ENCODE measurements at regions not wholly inside any gene's neighbourhood (a gene's known extent, or its start where the extent isn't known, plus 50 kb on each side); places are given as distances from the start of the nearest gene placed in this dataset.

DNA sequence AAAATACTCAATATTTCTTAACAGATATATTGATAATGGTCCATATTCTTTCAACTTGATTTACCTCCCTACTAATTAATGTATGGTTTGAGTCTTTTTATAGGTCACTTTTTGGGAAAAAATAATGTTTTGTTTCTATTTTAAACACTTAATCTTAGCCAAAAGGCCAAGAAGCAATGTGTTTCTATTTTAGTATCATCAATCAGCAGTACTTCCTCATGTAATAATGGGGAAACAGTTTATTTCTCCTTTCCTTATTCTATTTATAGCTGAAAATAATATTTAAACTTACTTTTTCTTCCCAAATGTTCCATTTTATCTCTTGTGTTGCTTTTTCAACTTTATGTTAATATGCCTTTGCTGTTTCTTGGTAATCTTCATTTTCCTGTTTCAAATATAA lies 295.1 kb downstream of the ALDH8A1 start:
- TF ChIP-seq, protein P1, sequence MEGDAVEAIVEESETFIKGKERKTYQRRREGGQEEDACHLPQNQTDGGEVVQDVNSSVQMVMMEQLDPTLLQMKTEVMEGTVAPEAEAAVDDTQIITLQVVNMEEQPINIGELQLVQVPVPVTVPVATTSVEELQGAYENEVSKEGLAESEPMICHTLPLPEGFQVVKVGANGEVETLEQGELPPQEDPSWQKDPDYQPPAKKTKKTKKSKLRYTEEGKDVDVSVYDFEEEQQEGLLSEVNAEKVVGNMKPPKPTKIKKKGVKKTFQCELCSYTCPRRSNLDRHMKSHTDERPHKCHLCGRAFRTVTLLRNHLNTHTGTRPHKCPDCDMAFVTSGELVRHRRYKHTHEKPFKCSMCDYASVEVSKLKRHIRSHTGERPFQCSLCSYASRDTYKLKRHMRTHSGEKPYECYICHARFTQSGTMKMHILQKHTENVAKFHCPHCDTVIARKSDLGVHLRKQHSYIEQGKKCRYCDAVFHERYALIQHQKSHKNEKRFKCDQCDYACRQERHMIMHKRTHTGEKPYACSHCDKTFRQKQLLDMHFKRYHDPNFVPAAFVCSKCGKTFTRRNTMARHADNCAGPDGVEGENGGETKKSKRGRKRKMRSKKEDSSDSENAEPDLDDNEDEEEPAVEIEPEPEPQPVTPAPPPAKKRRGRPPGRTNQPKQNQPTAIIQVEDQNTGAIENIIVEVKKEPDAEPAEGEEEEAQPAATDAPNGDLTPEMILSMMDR (IDR thresholded peaks at IDR 0.05): no peak
- TF ChIP-seq POLR2A (IDR thresholded peaks at IDR 0.05): no peak

All from adrenal gland (tissue), 5 donors.